ENCODE measurements at regions not wholly inside any gene's neighbourhood (a gene's known extent, or its start where the extent isn't known, plus 50 kb on each side); places are given as distances from the start of the nearest gene placed in this dataset.

- Histone ChIP-seq H3K27me3 (ENCODE audit: control insufficient read depth, insufficient read depth, low read length) (no peaks in the 10 kb centered on the region), H3K4me3 (ENCODE audit: low read length) (no peak overlapping the region), H3K36me3 (ENCODE audit: control insufficient read depth, insufficient read depth, low read length) (no peaks in the 10 kb centered on the region), H3K4me1 (ENCODE audit: control insufficient read depth, insufficient read depth, low read length) (no peaks in the 10 kb centered on the region), H3K27ac (ENCODE audit: low read depth, low read length) (no peak overlapping the region), H3K9ac (ENCODE audit: low read length) (no peak overlapping the region)
Measured at GRCh38 chr12:107228076-107228475, 134.7 kb upstream of the CRY1 start.

DNA sequence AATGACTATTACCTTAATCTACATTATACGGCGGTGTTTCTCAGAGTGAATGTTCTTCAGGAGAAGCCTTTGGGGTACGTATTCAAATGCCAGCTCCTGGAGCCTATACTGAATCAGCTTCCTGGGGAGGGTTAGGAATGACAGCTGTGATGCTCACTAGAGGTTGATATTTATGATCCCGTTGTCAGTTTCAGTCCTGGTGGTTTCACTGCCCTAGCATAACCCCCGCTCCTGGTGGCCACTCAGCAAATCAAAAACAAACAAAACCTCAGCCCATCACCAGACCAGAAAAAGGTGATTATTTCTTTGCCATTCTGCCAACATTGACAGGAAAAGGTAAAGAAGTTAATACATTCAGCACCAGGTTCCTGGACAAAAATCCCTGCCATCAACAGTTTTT, 136.5 kb upstream of the CRY1 start:
- Histone ChIP-seq H3K27me3 (ENCODE audit: control insufficient read depth, insufficient read depth, low read length) (no peaks in the 10 kb centered on the region), H3K4me3 (ENCODE audit: low read length) (no peak overlapping the region), H3K27ac (ENCODE audit: low read depth, low read length) (no peak overlapping the region), H3K4me1 (ENCODE audit: control insufficient read depth, insufficient read depth, low read length) (no peaks in the 10 kb centered on the region), H3K36me3 (ENCODE audit: control insufficient read depth, insufficient read depth, low read length) (no peaks in the 10 kb centered on the region), H3K9ac (ENCODE audit: low read length) (no peak overlapping the region)

DNA sequence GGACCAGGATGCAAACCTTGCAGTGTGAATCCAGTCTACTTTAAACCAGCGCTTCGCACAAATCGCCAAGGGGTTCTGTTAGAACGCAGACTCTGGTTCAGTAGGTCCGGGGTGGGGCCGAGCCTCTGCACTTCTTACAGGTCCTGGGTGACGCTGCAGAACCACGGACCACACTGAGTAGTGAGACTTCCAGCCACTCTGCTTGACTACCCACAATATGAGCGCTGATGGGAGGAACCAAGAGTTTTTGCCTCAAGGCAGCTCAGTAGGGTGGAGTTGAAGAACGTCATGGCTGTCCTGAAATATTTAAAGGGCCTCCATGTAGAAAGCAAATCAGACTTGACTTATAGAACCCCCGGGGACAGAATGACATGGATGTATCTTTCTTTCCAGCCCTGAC, 138.0 kb upstream of the CRY1 start:
- H3K27me3 ChIP-seq (ENCODE audit: control insufficient read depth, insufficient read depth, low read length), result no peaks in the 10 kb centered on the region
- no peak overlapping the region for H3K27ac ChIP-seq (ENCODE audit: low read depth, low read length)
- H3K4me3 ChIP-seq (ENCODE audit: low read length), result no peak overlapping the region
- H3K9ac ChIP-seq (ENCODE audit: low read length), result no peak overlapping the region
- H3K4me1 ChIP-seq (ENCODE audit: control insufficient read depth, insufficient read depth, low read length), result no peaks in the 10 kb centered on the region
- no peaks in the 10 kb centered on the region for H3K36me3 ChIP-seq (ENCODE audit: control insufficient read depth, insufficient read depth, low read length)

DNA sequence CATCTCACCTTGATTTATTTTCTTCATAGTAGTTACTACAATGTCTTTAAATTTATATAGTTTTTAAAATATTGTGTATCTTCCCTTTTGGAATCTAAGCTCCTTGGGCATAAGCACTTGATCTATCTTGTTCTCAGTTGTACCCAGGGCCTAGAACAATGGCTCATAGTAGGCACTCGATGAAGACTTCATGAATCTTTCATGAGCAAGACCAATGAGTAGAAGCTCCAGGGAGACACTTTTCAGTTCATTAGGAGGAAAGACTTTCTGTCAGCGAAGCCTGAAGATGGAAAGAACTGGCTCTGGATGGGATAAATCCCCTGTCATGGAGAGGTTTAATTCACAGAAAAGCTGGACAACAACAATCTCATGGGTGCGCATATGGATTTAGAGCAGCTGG, 140.2 kb upstream of the CRY1 start:
- Histone ChIP-seq H3K27me3 (ENCODE audit: control insufficient read depth, insufficient read depth, low read length) (no peaks in the 10 kb centered on the region), H3K4me3 (ENCODE audit: low read length) (no peak overlapping the region), H3K4me1 (ENCODE audit: control insufficient read depth, insufficient read depth, low read length) (no peaks in the 10 kb centered on the region), H3K9ac (ENCODE audit: low read length) (no peak overlapping the region), H3K36me3 (ENCODE audit: control insufficient read depth, insufficient read depth, low read length) (no peaks in the 10 kb centered on the region), H3K27ac (ENCODE audit: low read depth, low read length) (no peak overlapping the region)

- H3K4me1 ChIP-seq (ENCODE audit: control insufficient read depth, insufficient read depth, low read length), result no peaks in the 10 kb centered on the region
- H3K9ac ChIP-seq (ENCODE audit: low read length), result no peak overlapping the region
- H3K4me3 ChIP-seq (ENCODE audit: low read length), result no peak overlapping the region
- no peaks in the 10 kb centered on the region for H3K36me3 ChIP-seq (ENCODE audit: control insufficient read depth, insufficient read depth, low read length)
- no peak overlapping the region for H3K27ac ChIP-seq (ENCODE audit: low read depth, low read length)
- H3K27me3 ChIP-seq (ENCODE audit: control insufficient read depth, insufficient read depth, low read length), result no peaks in the 10 kb centered on the region
Measured at GRCh38 chr12:107235600-107235999, 142.3 kb upstream of the CRY1 start.

GRCh38 chr12:107236824-107237511, 143.6 kb upstream of the CRY1 start:
- Histone ChIP-seq H3K36me3 (ENCODE audit: control insufficient read depth, insufficient read depth, low read length) (no peaks in the 10 kb centered on the region), H3K4me1 (ENCODE audit: control insufficient read depth, insufficient read depth, low read length) (no peaks in the 10 kb centered on the region), H3K27me3 (ENCODE audit: control insufficient read depth, insufficient read depth, low read length) (no peaks in the 10 kb centered on the region), H3K9ac (ENCODE audit: low read length) (no peak overlapping the region), H3K27ac (ENCODE audit: low read depth, low read length) (no peak overlapping the region), H3K4me3 (ENCODE audit: low read length) (no peak overlapping the region)

DNA sequence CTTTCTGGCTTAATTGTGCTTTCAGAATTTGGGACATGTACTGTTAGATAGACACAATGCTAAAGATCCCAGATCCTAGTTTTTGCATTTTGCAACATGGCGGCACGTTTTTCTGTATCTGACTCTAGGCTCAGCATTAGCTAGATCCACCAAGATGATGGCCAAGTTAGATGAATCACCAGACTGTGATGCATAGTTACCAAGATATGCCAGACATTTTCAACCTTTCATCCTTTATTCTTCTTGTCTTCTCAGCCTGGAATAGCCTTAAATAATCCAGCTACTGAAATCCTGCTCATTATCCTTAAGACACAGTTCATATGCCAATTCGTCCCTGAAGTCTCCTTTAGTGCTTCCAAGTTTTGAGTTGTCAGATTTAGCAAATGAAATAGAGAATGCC, 144.9 kb upstream of the CRY1 start:
- H3K4me1 ChIP-seq (ENCODE audit: control insufficient read depth, insufficient read depth, low read length), result no peaks in the 10 kb centered on the region
- no peak overlapping the region for H3K27ac ChIP-seq (ENCODE audit: low read depth, low read length)
- no peak overlapping the region for H3K4me3 ChIP-seq (ENCODE audit: low read length)
- no peaks in the 10 kb centered on the region for H3K27me3 ChIP-seq (ENCODE audit: control insufficient read depth, insufficient read depth, low read length)
- H3K9ac ChIP-seq (ENCODE audit: low read length), result no peak overlapping the region
- no peaks in the 10 kb centered on the region for H3K36me3 ChIP-seq (ENCODE audit: control insufficient read depth, insufficient read depth, low read length)

DNA sequence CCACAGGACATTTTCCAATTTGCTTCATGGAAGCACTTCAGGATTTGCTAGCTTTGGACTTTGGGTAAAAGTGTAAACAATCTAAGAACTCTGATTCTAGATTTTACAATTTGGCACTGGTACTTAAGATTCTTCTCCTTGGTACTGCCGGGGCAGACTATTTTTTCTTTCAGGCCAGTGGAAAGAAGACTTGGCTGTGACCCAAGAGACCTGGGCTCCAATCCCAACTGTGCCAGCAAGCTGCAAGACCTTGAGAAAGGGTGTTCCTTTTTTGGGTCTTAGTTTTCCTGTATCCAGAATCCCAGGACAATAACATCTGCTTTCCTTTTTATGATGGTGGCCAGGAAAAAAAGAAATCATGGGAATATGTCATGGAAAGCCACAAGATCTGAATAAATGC, 148.1 kb upstream of the CRY1 start:
- no peak overlapping the region for H3K9ac ChIP-seq (ENCODE audit: low read length)
- no peaks in the 10 kb centered on the region for H3K4me1 ChIP-seq (ENCODE audit: control insufficient read depth, insufficient read depth, low read length)
- no peaks in the 10 kb centered on the region for H3K36me3 ChIP-seq (ENCODE audit: control insufficient read depth, insufficient read depth, low read length)
- no peak overlapping the region for H3K27ac ChIP-seq (ENCODE audit: low read depth, low read length)
- H3K27me3 ChIP-seq (ENCODE audit: control insufficient read depth, insufficient read depth, low read length), result no peaks in the 10 kb centered on the region
- H3K4me3 ChIP-seq (ENCODE audit: low read length), result no peak overlapping the region

- H3K4me3 ChIP-seq (ENCODE audit: low read length), result no peak overlapping the region
- no peak overlapping the region for H3K9ac ChIP-seq (ENCODE audit: low read length)
- H3K27me3 ChIP-seq (ENCODE audit: control insufficient read depth, insufficient read depth, low read length), result no peaks in the 10 kb centered on the region
- H3K27ac ChIP-seq (ENCODE audit: low read depth, low read length), result no peak overlapping the region
- no peaks in the 10 kb centered on the region for H3K4me1 ChIP-seq (ENCODE audit: control insufficient read depth, insufficient read depth, low read length)
- no peaks in the 10 kb centered on the region for H3K36me3 ChIP-seq (ENCODE audit: control insufficient read depth, insufficient read depth, low read length)
Measured at GRCh38 chr12:107242189-107242588, 148.8 kb upstream of the CRY1 start.

- Histone ChIP-seq H3K27me3 (ENCODE audit: control insufficient read depth, insufficient read depth, low read length) (no peaks in the 10 kb centered on the region), H3K9ac (ENCODE audit: low read length) (no peak overlapping the region), H3K4me1 (ENCODE audit: control insufficient read depth, insufficient read depth, low read length) (no peaks in the 10 kb centered on the region), H3K36me3 (ENCODE audit: control insufficient read depth, insufficient read depth, low read length) (no peaks in the 10 kb centered on the region), H3K27ac (ENCODE audit: low read depth, low read length) (no peak overlapping the region), H3K4me3 (ENCODE audit: low read length) (no peak overlapping the region)
Measured at GRCh38 chr12:107243341-107243740, 150.0 kb upstream of the CRY1 start.

- Histone ChIP-seq H3K27me3 (ENCODE audit: control insufficient read depth, insufficient read depth, low read length) (no peaks in the 10 kb centered on the region), H3K9ac (ENCODE audit: low read length) (no peak overlapping the region), H3K4me3 (ENCODE audit: low read length) (no peak overlapping the region), H3K4me1 (ENCODE audit: control insufficient read depth, insufficient read depth, low read length) (no peaks in the 10 kb centered on the region), H3K27ac (ENCODE audit: low read depth, low read length) (no peak overlapping the region), H3K36me3 (ENCODE audit: control insufficient read depth, insufficient read depth, low read length) (no peaks in the 10 kb centered on the region)
Measured at GRCh38 chr12:107244584-107244983, 151.2 kb upstream of the CRY1 start.

DNA sequence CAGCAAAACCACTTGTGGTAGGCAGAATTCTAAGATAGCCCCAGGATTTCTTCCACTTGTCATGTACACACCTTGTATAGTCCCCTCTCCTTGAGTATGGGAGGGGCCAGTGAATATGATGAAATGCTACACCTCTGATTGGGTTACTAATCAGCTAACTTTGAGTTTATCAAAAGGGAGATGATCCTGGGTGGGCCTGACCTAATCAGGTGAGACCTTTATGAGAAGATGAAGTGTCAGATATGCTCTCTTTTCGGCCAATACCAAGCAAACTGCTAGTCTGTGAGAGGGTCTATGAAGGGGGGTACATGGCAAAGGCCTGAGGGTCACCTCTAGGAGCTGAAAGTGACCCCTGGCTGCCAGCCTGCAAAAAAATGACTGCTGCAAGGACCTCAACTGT, 154.3 kb upstream of the CRY1 start:
- Histone ChIP-seq H3K36me3 (ENCODE audit: control insufficient read depth, insufficient read depth, low read length) (no peaks in the 10 kb centered on the region), H3K4me1 (ENCODE audit: control insufficient read depth, insufficient read depth, low read length) (no peaks in the 10 kb centered on the region), H3K27me3 (ENCODE audit: control insufficient read depth, insufficient read depth, low read length) (no peaks in the 10 kb centered on the region), H3K9ac (ENCODE audit: low read length) (no peak overlapping the region), H3K27ac (ENCODE audit: low read depth, low read length) (no peak overlapping the region), H3K4me3 (ENCODE audit: low read length) (no peak overlapping the region)

GRCh38 chr12:107248187-107248586, 154.8 kb upstream of the CRY1 start:
- Histone ChIP-seq H3K36me3 (ENCODE audit: control insufficient read depth, insufficient read depth, low read length) (no peaks in the 10 kb centered on the region), H3K27me3 (ENCODE audit: control insufficient read depth, insufficient read depth, low read length) (no peaks in the 10 kb centered on the region), H3K4me3 (ENCODE audit: low read length) (no peak overlapping the region), H3K4me1 (ENCODE audit: control insufficient read depth, insufficient read depth, low read length) (no peaks in the 10 kb centered on the region), H3K9ac (ENCODE audit: low read length) (no peak overlapping the region), H3K27ac (ENCODE audit: low read depth, low read length) (no peak overlapping the region)
